AG04450 (cell line): ENCODE measurements at regions not wholly inside any gene's neighbourhood (a gene's known extent, or its start where the extent isn't known, plus 50 kb on each side); places are given as distances from the start of the nearest gene placed in this dataset.

Experiments
- CTCF ChIA-PET: fragments of 300-600, 350-600 bp; formaldehyde crosslinking; extraction: SDS; loops from one replicate; lab custom pipeline; 2022; ENCODE audit warnings: antibody characterized with exemption, inconsistent platforms; lab: Charles Lee
- POLR2A ChIA-PET: fragments of 350-600 bp; formaldehyde crosslinking; extraction: SDS; loops from one replicate; lab custom pipeline; 2021; ENCODE audit warnings: antibody characterized with exemption, inconsistent platforms; lab: Yijun Ruan, JAX
- DNase-seq: peaks from one replicate; pipeline ENCODE4 v3.0.0-alpha.2; 2011; ENCODE audit warnings: low read depth, low spot score
- H3K27ac ChIP-seq: one replicate; pipeline ENCODE4 v1.5.1; 2012; ENCODE audit warnings: low read depth, low read length, control low read depth
- H3K27me3 ChIP-seq: one replicate; pipeline ENCODE4 v1.6.0; 2012; ENCODE audit warnings: low read length; ENCODE audit not compliant: control insufficient read depth, insufficient read depth
- H3K4me3 ChIP-seq: 2 replicates; pipeline ENCODE4 v1.5.1; 2011; ENCODE audit warnings: mild to moderate bottlenecking, low read depth, low read length, control low read depth
- H3K9me3 ChIP-seq: 2 replicates; pipeline ENCODE4 v1.5.1; 2012; ENCODE audit warnings: low read length; ENCODE audit not compliant: control insufficient read depth, insufficient read depth
- CTCF ChIP-seq: IDR thresholded peaks from 2 replicates; pipeline ENCODE4 v1.5.1; 2011; ENCODE audit warnings: low read depth, low read length, control low read depth, inconsistent platforms

DNA sequence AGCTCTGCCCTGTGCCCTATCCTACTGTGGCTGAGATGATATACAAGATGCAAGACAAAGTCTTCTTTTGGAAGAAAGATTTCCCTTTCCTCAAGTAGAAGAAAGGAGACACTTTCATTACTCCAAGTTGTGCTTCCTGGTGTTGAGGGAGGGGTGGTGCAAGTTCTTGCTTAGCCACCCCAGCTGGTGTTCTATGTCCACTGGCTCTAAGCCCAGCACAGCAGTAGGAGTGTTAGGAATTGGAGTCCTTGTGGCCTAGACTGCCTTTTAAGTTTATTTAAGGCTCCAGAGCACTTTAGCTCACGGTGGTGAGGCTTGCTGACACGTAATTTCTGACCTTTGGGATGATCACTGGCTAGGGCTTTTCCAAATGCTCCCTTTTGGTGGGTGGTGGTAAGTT, 109.7 kb downstream of the KIF2B start:
- H3K27ac ChIP-seq, result no peak overlapping the region
- no peak for TF ChIP-seq CTCF
- no peak for DNase-seq
- H3K4me3 ChIP-seq, result no peak overlapping the region
- ChIA-PET CTCF (no interaction called here), POLR2A (no interaction called here)
- H3K9me3 ChIP-seq, result peaks cover 14% of the 10 kb centered on the region; the same call in 1 of the 2 replicates
- no peaks in the 10 kb centered on the region for H3K27me3 ChIP-seq

DNA sequence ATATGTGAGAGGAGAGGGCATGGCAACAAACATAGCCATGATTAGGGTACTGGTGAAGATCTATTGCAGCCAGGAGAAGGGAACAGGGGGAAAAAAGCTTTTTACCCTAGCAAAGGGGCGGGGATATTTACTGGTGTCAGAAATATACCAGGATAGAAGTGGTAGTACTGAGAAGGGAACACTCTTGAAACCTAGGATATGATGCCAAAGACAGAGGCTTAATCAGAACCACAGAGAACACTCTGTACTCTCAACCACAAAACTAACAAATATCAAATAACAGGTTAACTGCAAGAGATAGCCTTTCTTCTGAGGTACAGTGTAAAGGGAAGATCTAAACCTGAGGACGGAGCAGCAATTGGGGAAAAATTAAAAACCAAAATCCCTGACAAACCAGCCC, 112.2 kb downstream of the KIF2B start:
- Histone ChIP-seq H3K27me3 (no peaks in the 10 kb centered on the region), H3K9me3 (peaks cover 18% of the 10 kb centered on the region; the same call in 1 of the 2 replicates), H3K27ac (no peak overlapping the region), H3K4me3 (no peak overlapping the region)
- ChIA-PET POLR2A (no interaction called here), CTCF (no interaction called here)
- no peak for TF ChIP-seq CTCF
- no peak for DNase-seq

DNA sequence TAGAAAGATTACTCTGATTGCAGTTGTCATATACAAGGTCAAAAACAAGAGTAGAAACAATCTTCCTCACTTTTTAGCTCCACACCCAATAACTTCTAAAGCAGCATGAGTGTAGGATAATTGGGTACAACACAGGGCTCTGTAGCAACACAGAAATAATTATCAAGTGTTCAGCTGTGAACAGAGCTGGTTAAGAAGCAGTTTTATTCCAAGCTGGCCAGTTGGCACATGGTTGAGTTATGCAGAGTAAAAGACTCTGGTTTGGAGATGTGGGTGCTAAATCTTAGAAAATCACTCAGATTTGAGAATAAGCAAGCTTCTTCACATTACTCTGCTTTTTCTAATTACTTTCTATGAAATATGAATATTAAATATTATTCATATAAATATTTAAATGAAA, 118.5 kb downstream of the KIF2B start:
- no peak for TF ChIP-seq CTCF
- Histone ChIP-seq H3K4me3 (no peak overlapping the region), H3K9me3 (peaks cover 6% of the 10 kb centered on the region; the same call in 1 of the 2 replicates), H3K27ac (no peak overlapping the region), H3K27me3 (no peaks in the 10 kb centered on the region)
- ChIA-PET POLR2A (no interaction called here), CTCF (no interaction called here)
- no peak for DNase-seq

DNA sequence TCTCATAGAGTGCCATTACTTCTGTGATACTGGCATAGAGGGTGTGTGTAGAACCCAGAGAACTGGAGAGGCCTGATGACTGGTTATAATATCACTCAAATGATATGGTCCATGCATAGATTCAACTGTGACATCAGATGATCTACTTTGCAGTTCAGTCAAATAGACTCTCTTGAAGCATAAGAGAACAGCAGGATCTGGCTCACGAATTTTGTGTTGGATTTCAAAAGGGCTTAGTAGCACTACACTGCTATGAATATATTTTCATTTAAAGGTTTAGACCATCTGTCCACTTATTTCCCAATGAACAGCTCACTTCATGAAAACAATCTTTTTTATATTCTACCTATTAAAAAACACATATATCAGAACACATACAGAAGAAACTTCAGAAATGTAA, 119.7 kb downstream of the KIF2B start:
- no peak for DNase-seq
- Histone ChIP-seq H3K27me3 (no peaks in the 10 kb centered on the region), H3K27ac (no peak overlapping the region), H3K9me3 (peaks cover 6% of the 10 kb centered on the region; the same call in 1 of the 2 replicates), H3K4me3 (no peak overlapping the region)
- ChIA-PET CTCF (no interaction called here), POLR2A (no interaction called here)
- TF ChIP-seq CTCF, result no peak

DNA sequence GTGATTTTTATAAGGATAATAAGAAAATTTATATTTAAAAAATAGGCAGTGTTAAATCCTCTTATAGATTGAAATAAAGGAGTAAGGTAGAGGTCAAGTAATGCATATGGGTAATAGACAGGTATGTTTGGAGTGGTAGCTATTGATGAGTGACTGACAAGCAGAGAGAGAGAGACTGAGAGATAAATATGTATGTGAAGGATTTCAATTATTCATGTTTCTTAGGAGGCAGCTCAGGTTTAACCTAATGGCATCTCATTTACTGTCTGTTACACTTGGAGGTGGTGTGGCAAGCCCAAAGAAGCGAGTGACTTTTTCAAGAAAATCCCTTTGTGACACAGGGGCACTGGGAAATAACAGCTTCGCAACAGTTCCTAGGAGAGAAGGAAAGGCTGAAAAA, 120.2 kb downstream of the KIF2B start:
- Histone ChIP-seq H3K27me3 (no peaks in the 10 kb centered on the region), H3K4me3 (no peak overlapping the region), H3K9me3 (peaks cover 6% of the 10 kb centered on the region; the same call in 1 of the 2 replicates), H3K27ac (no peak overlapping the region)
- POLR2A ChIA-PET, result no interaction called here
- no peak for DNase-seq
- CTCF ChIA-PET, result no interaction called here
- TF ChIP-seq CTCF, result no peak
